CD14-positive monocyte (primary cell): ENCODE measurements at regions not wholly inside any gene's neighbourhood (a gene's known extent, or its start where the extent isn't known, plus 50 kb on each side); places are given as distances from the start of the nearest gene placed in this dataset.

Experiments used
- DNase-seq, 3 donors: peaks; one replicate each; pipeline ENCODE4 v3.0.0-alpha.2; 2011 to 2022
- H2AFZ ChIP-seq: 2 replicates; pipeline ENCODE4 v1.6.0; 2012; ENCODE audit warnings: mild to moderate bottlenecking, low read depth, low read length, inconsistent platforms; ENCODE audit not compliant: insufficient read depth, poor library complexity, severe bottlenecking
- H3K27ac ChIP-seq, 2 donors: 1 replicate in 1 of 2; 2 replicates in 1 of 2; pipeline ENCODE4 v1.5.1; 2012 to 2013; ENCODE audit warnings: low read length in 2 of 2, control low read depth in 1 of 2, inconsistent platforms in 1 of 2, low read depth in 1 of 2, mild to moderate bottlenecking in 1 of 2
- H3K27me3 ChIP-seq, 2 donors: one replicate each; pipeline versions ENCODE4 v1.6.0 to v1.6.1; 2011 to 2013; ENCODE audit warnings: low read length in 2 of 2; ENCODE audit not compliant: control insufficient read depth in 2 of 2, insufficient read depth in 2 of 2
- H3K36me3 ChIP-seq, 2 donors: replicated peaks in 1 of 2; 1 replicate in 1 of 2; 2 replicates in 1 of 2; pipeline versions ENCODE4 v1.5.1 to v1.6.1; 2012 to 2013; ENCODE audit warnings: low read length in 2 of 2, control low read depth in 1 of 2, inconsistent platforms in 1 of 2, mild to moderate bottlenecking in 1 of 2; ENCODE audit not compliant: insufficient read depth in 2 of 2, control insufficient read depth in 1 of 2
- H3K4me1 ChIP-seq, 2 donors: 1 replicate in 1 of 2; 2 replicates in 1 of 2; pipeline versions ENCODE4 v1.5.1 to v1.6.1; 2012 to 2013; ENCODE audit warnings: low read length in 2 of 2, control low read depth in 1 of 2, inconsistent platforms in 1 of 2, mild to moderate bottlenecking in 1 of 2, moderate library complexity in 1 of 2; ENCODE audit not compliant: insufficient read depth in 2 of 2, control insufficient read depth in 1 of 2
- H3K4me2 ChIP-seq: replicated peaks from 2 replicates; pipeline ENCODE3; 2012; ENCODE audit warnings: low read length, moderate library complexity, mild to moderate bottlenecking; ENCODE audit not compliant: poor library complexity, severe bottlenecking; ENCODE audit errors: extremely low read depth
- H3K4me3 ChIP-seq, 3 experiments: fragments of 200-600 bp in 1 of 3; sonication (generic) in 1 of 3; replicated peaks in 1 of 3; 1 replicate in 2 of 3; 2 replicates in 1 of 3; pipeline ENCODE4 v1.5.1; 2011 to 2013; ENCODE audit warnings: low read length in 3 of 3, mild to moderate bottlenecking in 3 of 3, control low read depth in 2 of 3, low read depth in 2 of 3, inconsistent platforms in 1 of 3, moderate library complexity in 1 of 3
- H3K79me2 ChIP-seq: 2 replicates; pipeline ENCODE4 v1.6.0; 2012; ENCODE audit warnings: mild to moderate bottlenecking, control low read depth, inconsistent platforms, low read length, moderate library complexity; ENCODE audit not compliant: insufficient read depth
- H3K9ac ChIP-seq: 2 replicates; pipeline ENCODE4 v1.6.0; 2017; ENCODE audit warnings: low read length, mild to moderate bottlenecking; ENCODE audit not compliant: insufficient read depth, poor library complexity, severe bottlenecking
- H3K9me3 ChIP-seq, 2 donors: replicated peaks in 1 of 2; 1 replicate in 1 of 2; 2 replicates in 1 of 2; pipeline versions ENCODE4 v1.5.1 to v1.6.1; 2012 to 2013; ENCODE audit warnings: low read length in 2 of 2, control low read depth in 1 of 2; ENCODE audit not compliant: control insufficient read depth in 1 of 2, insufficient read depth in 1 of 2
- H4K20me1 ChIP-seq: 2 replicates; pipeline ENCODE4 v1.6.0; 2012; ENCODE audit warnings: mild to moderate bottlenecking, low read length, control low read depth, moderate library complexity; ENCODE audit not compliant: insufficient read depth
- H3K27ac Mint-ChIP-seq, 7 donors: one replicate each; pipeline ENCODE4 v1.8.0; 2020; ENCODE audit warnings: mild to moderate bottlenecking in 7 of 7, mixed read lengths in 7 of 7, moderate library complexity in 6 of 7, inconsistent platforms in 2 of 7
- H3K27me3 Mint-ChIP-seq, 3 donors: one replicate each; pipeline ENCODE4 v1.8.0; 2021 to 2022; ENCODE audit warnings: low read depth in 3 of 3, mild to moderate bottlenecking in 3 of 3, mixed read lengths in 3 of 3, moderate library complexity in 3 of 3, inconsistent platforms in 1 of 3
- H3K36me3 Mint-ChIP-seq, 2 donors: one replicate each; pipeline ENCODE4 v1.8.0; 2020; ENCODE audit warnings: mixed read lengths in 2 of 2, inconsistent platforms in 1 of 2, mild to moderate bottlenecking in 1 of 2
- H3K4me1 Mint-ChIP-seq: one replicate; pipeline ENCODE4 v1.8.0; 2020; ENCODE audit warnings: mild to moderate bottlenecking, mixed read lengths
- H3K4me3 Mint-ChIP-seq, 2 donors: one replicate each; pipeline ENCODE4 v1.8.0; 2020; ENCODE audit warnings: mild to moderate bottlenecking in 2 of 2, mixed read lengths in 2 of 2, moderate library complexity in 1 of 2
- H3K9me3 Mint-ChIP-seq, 7 donors: one replicate each; pipeline ENCODE4 v1.8.0; 2020 to 2022; ENCODE audit warnings: mixed read lengths in 7 of 7, mild to moderate bottlenecking in 6 of 7, moderate library complexity in 6 of 7, inconsistent platforms in 2 of 7
- WGBS: methylation state at CpG from one replicate; pipeline ENCODE4 v1.1.5; 2013; ENCODE audit warnings: missing lambda C conversion rate; ENCODE audit not compliant: insufficient coverage; 5-methylcytosine and 5-hydroxymethylcytosine counted together
- intact Hi-C, 2 donors: fragments of 100-400 bp; cut with micrococcal nuclease; formaldehyde crosslinking; loops; one replicate each; pipeline versions ENCODE4 v1.15.0 to v1.15.1; 2023
- TF ChIP-seq, protein P1 (sequence below): fragments of 200-600 bp; IDR thresholded peaks from one replicate; pipeline ENCODE4 v1.8.0; 2022; ENCODE audit warnings: antibody characterized with exemption, mild to moderate bottlenecking

GRCh38 chr3:107128946-107129345 lies 248.3 kb upstream of the CCDC54 start:
- Mint-ChIP-seq H3K27ac (no peak overlapping the region), H3K4me3 (no peak overlapping the region), H3K9me3 (peaks cover 3 to 12% (median 9%) of the 10 kb centered on the region in 7 donors), H3K36me3 (no peaks in the 10 kb centered on the region), H3K27me3 (peaks cover 0 to 3% (median 0%) of the 10 kb centered on the region in 3 donors), H3K4me1 (no peaks in the 10 kb centered on the region)
- Histone ChIP-seq H3K9ac (no peak overlapping the region), H2AFZ (no peak overlapping the region), H4K20me1 (no peaks in the 10 kb centered on the region), H3K36me3 (no peaks in the 10 kb centered on the region), H3K27me3 (no peaks in the 10 kb centered on the region), H3K4me2 (no peak overlapping the region), H3K79me2 (no peaks in the 10 kb centered on the region), H3K4me3 (no peak overlapping the region), H3K9me3 (peaks cover 0 to 3% of the 10 kb centered on the region in 2 donors), H3K4me1 (no peaks in the 10 kb centered on the region), H3K27ac (no peak overlapping the region)
- TF ChIP-seq, protein P1, sequence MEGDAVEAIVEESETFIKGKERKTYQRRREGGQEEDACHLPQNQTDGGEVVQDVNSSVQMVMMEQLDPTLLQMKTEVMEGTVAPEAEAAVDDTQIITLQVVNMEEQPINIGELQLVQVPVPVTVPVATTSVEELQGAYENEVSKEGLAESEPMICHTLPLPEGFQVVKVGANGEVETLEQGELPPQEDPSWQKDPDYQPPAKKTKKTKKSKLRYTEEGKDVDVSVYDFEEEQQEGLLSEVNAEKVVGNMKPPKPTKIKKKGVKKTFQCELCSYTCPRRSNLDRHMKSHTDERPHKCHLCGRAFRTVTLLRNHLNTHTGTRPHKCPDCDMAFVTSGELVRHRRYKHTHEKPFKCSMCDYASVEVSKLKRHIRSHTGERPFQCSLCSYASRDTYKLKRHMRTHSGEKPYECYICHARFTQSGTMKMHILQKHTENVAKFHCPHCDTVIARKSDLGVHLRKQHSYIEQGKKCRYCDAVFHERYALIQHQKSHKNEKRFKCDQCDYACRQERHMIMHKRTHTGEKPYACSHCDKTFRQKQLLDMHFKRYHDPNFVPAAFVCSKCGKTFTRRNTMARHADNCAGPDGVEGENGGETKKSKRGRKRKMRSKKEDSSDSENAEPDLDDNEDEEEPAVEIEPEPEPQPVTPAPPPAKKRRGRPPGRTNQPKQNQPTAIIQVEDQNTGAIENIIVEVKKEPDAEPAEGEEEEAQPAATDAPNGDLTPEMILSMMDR: no peak
- no peak for DNase-seq
- intact Hi-C loops: no loop called here
- WGBS: no CpG with 5 or more reads among the region's 3 CpGs

GRCh38 chr3:107130089-107130700 lies 247.0 kb upstream of the CCDC54 start:
- Histone ChIP-seq H2AFZ (no peak overlapping the region), H3K4me1 (no peaks in the 10 kb centered on the region), H3K9ac (no peak overlapping the region), H3K4me2 (no peak overlapping the region), H3K36me3 (no peaks in the 10 kb centered on the region), H3K79me2 (no peaks in the 10 kb centered on the region), H3K4me3 (no peak overlapping the region), H3K27ac (no peak overlapping the region), H4K20me1 (no peaks in the 10 kb centered on the region), H3K27me3 (no peaks in the 10 kb centered on the region), H3K9me3 (peaks cover 0 to 3% of the 10 kb centered on the region in 2 donors)
- 92% methylated on average over 6 of the region's 6 CpGs for WGBS
- H3K9me3 Mint-ChIP-seq: peaks cover 3 to 15% (median 9%) of the 10 kb centered on the region in 7 donors
- no peak overlapping the region for H3K4me3 Mint-ChIP-seq
- intact Hi-C loops: no loop called here
- TF ChIP-seq, protein P1: no peak
- H3K36me3 Mint-ChIP-seq: no peaks in the 10 kb centered on the region
- peaks cover 0 to 3% (median 0%) of the 10 kb centered on the region in 3 donors for H3K27me3 Mint-ChIP-seq
- H3K27ac Mint-ChIP-seq: no peak overlapping the region
- H3K4me1 Mint-ChIP-seq: no peaks in the 10 kb centered on the region
- no peak for DNase-seq
